DND-41 (cell line): ENCODE measurements at regions not wholly inside any gene's neighbourhood (a gene's known extent, or its start where the extent isn't known, plus 50 kb on each side); places are given as distances from the start of the nearest gene placed in this dataset.

Experiments used
- EZH2 ChIP-seq: IDR thresholded peaks from 3 replicates; pipeline ENCODE4 v1.6.1; 2012; ENCODE audit warnings: borderline replicate concordance, low read depth, mild to moderate bottlenecking, moderate library complexity, low read length, inconsistent platforms; ENCODE audit not compliant: severe bottlenecking
- TF ChIP-seq, protein P1 (sequence below): IDR thresholded peaks from 2 replicates; pipeline ENCODE4 v1.5.1; 2012; ENCODE audit warnings: borderline replicate concordance, low read length, moderate library complexity, mild to moderate bottlenecking; ENCODE audit not compliant: poor library complexity, severe bottlenecking; ENCODE audit errors: extremely low read depth

DNA sequence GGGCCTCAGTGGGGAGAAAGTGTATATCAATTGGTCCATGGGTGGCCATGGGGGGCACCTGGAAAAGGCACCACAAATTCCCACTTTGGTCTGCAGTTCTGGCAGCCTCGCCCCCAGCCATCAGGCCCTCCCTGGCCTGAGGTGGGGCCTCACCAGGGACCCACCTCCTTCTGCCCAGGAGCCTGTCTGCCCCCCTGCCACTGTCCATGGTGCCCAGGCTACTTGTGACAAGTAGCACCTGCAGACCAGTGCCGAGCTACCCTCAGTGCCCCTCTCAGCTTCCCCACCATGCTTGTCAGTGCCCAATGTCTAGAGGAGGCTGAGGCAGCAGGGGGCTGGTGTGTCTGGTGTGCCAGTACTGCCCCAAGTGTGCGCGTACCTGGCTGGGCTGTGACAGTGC is 87.1 kb upstream of the PAXBP1 start:
- TF ChIP-seq, protein P1, sequence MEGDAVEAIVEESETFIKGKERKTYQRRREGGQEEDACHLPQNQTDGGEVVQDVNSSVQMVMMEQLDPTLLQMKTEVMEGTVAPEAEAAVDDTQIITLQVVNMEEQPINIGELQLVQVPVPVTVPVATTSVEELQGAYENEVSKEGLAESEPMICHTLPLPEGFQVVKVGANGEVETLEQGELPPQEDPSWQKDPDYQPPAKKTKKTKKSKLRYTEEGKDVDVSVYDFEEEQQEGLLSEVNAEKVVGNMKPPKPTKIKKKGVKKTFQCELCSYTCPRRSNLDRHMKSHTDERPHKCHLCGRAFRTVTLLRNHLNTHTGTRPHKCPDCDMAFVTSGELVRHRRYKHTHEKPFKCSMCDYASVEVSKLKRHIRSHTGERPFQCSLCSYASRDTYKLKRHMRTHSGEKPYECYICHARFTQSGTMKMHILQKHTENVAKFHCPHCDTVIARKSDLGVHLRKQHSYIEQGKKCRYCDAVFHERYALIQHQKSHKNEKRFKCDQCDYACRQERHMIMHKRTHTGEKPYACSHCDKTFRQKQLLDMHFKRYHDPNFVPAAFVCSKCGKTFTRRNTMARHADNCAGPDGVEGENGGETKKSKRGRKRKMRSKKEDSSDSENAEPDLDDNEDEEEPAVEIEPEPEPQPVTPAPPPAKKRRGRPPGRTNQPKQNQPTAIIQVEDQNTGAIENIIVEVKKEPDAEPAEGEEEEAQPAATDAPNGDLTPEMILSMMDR, result no peak
- no peak for TF ChIP-seq EZH2
